HG03442 (cell line): ENCODE measurements at regions not wholly inside any gene's neighbourhood (a gene's known extent, or its start where the extent isn't known, plus 50 kb on each side); places are given as distances from the start of the nearest gene placed in this dataset.

ENCODE experiments used
- ATAC-seq: cut with Tn5 transposase; IDR thresholded peaks from one replicate; pipeline ENCODE4 v1.9.1; 2021; ENCODE audit warnings: mild to moderate bottlenecking, moderate library complexity; ENCODE audit not compliant: unreplicated experiment

DNA sequence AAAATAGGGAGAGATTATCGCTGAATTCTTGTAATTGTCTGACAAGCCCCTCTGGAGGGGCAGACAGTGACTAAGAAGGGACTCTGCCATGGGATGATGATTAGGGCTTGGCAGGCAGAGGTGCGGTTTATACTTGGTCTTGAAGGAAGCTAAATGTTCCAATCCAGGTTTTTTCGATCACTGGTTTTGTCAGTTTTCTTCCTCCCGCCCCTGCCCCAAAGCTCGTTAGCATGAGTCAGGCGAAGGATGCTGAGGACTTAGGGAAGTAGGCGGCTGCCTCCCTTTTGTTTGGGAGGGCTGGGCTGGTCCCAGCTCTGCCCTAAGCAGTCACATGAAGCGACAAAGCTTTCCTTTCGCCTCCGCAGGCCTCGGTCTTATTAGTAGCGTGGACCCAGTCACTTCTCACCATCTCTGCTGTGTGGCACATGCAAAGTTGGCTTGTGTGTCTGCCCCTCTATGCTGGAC is 314.2 kb downstream of the CDC5L start:
- ATAC-seq = no peak

GRCh38 chr6:44702292-44702691 is 314.8 kb downstream of the CDC5L start:
- no peak for ATAC-seq

- ATAC-seq = peak; percentile 65
Measured at GRCh38 chr6:44704240-44705150, 317.0 kb downstream of the CDC5L start.

DNA sequence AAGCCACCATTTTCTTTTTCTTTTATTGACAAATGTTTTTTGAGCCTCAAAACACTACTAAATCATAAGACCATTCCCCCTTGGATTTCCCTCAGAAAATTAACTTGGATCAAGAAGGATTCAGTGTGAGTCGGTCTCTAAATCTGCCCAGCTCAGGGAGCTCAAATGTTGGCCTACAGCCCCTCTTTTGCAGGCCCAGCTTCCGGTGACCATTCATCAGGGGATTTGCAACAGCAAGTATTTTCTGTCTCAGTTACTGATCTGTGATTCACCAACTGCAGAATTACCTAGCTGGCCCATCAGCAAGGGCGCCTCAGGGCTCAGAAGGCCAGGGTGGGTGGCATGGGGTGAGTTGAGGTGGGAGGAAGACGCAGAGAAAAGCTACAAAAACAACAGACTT is 318.1 kb downstream of the CDC5L start:
- no peak for ATAC-seq

DNA sequence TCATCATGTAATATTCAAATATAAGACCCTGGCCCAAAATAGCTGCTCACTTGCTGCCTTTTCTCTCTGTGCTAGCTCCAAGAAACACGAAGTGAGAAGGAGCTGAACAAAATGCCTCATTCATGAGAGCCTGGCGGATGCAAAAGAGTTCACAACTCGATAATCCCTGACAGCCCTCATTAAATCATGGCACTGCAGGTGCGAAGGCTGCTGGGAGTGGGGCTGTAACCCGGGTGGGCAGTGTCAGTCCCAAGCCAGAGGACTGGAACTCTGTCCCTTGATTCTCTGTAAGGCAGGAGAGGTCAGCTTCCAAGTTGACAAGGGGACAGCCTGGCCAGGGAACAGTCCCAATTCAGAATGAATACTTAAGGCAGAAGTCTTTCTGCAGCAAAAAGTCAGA is 318.5 kb downstream of the CDC5L start:
- ATAC-seq = no peak

DNA sequence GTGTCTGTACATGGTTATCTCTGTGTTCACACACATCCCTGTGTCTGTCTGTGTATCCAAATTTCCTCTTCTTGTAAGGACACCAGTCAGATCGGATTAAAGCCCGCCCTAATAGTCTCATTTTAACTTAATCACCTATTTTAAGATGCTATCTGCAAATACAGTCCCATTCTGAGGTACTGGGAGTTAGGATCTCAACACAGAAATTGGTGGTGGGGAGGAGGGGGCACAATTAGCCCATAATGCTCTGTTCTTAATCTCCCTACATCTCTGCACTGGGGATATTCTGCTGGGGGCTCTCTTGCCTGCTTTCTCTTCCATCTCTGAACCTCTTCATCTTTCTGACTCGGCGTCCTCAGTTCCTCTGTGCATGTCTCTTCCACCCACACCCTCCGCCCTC is 320.7 kb downstream of the CDC5L start:
- ATAC-seq = no peak

DNA sequence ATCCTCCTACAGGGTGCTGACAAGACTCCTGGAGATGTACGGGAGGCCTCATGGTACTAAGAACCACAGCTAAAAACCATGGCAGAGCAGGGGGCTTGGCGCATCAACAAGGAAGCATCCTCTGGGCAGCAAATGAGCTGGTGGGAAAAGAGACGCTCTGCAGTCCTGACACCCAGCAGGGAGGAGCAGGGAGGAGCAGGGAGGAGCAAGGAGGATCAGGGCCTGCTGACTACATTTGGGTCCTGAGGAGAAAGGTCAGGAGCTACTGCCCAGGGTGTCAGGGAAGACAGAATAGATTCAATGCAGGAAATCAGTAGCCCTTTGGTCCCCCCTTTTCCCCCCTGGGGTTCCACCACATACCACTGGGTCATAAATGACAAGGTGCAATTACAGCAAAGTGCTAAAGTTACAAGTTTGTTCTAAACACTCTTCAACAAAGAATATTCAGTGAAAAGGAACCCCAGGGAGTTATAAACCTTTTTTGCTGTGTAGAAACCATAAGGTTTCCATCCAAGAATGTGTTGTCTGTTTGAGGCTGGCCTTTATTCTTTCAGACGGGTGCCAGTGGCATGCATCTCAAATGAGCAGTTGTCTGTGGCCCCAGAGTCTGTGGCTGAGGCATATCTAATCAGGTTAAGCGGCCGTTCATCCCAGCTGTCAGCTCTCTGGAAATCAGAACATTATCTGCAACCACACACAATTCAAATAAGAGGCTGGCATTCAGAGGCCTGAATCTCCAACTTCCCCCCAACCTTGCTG is 325.0 kb downstream of the CDC5L start:
- no peak for ATAC-seq

DNA sequence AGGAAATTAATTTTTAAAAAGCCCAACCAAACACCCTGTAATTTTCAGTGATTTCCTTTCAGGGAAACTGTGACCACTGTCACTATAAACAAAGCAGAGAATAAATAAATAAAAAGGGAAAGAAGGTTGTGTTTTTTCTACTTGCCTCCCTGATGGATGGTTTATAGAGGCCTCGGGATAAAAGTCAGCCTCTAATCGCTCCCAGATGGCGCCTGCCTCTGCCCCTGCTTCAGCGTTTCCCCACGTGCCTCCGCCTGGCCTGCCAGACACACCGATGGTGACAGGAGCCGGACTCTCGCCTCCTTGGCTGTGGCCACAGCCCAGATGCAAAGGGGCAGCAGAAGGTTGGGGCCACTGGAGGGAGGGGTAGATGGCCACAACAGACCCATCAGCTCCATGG is 327.7 kb downstream of the CDC5L start:
- ATAC-seq = no peak

DNA sequence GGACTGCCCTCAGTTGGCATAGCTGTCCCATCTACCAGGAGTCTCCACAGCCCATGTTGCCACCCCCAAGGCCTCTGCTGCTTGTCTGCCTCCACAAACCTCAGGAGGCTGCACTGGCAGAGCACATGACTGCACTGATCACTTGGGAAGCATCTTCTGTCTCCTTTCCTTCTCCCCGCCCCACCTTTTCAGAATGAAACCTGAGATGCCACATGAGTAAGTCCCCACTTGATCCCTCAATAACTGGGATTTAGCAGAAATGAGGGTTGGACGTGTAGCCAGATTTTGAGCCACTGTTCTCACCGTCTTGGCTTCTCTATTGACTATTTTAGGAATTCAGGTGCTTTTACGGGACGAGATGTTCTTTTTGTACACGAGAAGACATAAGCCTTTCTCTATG is 328.4 kb downstream of the CDC5L start:
- no peak for ATAC-seq

GRCh38 chr6:44717431-44717830 is 329.9 kb downstream of the CDC5L start:
- no peak for ATAC-seq

DNA sequence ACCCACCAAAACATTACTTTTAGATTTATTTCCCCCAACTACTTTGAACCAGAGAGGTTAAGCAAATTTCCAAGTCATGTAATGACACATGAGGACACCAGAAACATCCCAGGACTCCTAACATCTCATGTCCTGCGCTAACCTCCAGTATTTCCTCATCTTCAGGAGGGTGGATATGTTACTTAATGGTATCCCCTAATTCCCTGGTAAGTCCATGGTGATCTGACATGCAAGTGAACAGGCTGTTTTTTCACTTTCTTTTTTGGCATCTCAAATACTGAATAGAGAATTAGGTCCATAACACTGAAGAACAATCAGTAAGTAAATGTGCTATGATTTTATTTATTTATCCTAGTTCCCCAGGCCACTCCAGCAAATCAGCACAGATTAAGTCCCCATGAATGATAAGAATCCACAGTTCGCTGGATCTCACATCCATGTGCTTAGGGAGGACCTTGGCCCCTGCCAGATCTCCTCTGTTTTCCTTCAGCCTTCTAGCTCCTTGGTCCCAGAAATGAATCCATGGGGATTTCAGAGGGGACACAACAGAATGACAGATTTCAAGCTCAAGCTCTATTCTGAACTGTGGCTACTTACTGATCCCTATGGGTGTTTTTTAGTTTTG is 334.6 kb downstream of the CDC5L start:
- no peak for ATAC-seq

DNA sequence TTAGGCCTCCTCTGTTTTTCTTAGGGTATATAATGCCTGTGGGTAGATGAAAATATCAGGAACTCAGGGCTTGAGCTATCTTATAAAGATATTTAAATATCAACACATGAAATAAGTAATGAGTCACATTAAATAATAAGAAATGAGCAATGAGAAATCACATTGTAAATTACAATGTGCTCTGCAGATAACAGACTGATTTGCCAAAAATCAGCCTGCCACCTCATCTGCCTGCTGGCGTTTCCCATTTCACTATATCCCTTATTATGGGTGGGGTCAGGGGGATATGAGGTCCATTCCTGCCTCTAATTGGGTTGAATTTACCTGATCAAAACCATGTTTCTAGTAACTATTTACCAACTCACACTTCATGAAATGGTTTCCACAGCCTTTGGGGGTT is 335.2 kb downstream of the CDC5L start:
- no peak for ATAC-seq

GRCh38 chr6:44723439-44724197 is 336.1 kb downstream of the CDC5L start:
- ATAC-seq = no peak

DNA sequence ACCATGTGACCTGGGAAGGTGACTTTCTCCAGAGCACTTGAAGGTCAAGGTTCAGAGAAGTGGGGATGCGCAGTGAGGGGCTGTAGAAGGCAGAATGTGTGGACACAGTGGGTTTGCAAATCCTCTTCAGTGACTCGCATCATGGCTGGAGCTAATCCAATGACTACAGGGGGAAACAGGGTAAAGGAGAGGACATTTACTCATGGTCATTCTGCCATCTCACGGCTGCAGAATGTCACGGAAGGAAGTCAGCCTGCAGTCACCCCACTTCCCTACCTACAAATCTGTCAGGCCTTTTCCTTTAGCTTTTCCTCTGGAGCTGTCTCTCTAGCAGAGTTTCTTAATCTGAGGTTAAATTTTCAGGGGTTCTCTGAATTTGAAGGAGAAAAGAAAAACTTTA is 337.6 kb downstream of the CDC5L start:
- ATAC-seq = no peak

- no peak for ATAC-seq
Measured at GRCh38 chr6:44727651-44728630, 340.4 kb downstream of the CDC5L start.

DNA sequence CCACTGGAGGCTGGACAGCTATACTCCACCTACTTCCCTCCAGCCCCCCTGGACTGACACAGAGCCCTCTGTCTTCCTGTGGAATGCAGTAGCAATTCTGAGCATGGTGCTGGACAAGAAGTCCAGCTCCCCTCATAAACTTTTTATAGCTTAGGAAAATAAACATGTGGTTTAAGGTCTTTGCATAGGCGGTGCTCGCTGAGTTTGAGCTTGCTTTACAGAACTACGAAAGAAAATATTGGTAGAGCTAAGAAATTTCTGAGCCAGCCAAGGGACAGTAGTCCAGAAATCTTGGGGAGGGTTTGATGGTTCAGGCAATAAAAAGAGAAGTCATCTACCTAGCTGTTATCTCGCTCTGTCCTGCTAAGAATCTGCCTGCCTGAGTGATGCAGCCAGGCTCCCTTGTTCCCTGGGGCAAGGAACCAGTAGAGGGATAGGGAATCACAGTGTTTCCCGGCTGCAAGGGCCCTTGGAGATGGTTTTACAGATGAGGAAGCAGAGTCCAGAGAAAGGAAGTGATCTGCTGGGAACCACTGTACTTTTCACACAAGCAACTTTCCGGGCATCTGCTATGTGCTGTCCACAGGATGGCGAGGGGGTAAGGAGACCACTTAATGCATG is 343.4 kb downstream of the CDC5L start:
- ATAC-seq = no peak

- no peak for ATAC-seq
Measured at GRCh38 chr6:44731485-44732095, 344.1 kb downstream of the CDC5L start.

GRCh38 chr6:44732243-44732642 is 344.7 kb downstream of the CDC5L start:
- ATAC-seq = no peak

GRCh38 chr6:44733126-44733525 is 345.6 kb downstream of the CDC5L start:
- ATAC-seq = no peak
